ENCODE measurements at regions not wholly inside any gene's neighbourhood (a gene's known extent, or its start where the extent isn't known, plus 50 kb on each side); places are given as distances from the start of the nearest gene placed in this dataset.
"Not testable (repeated sequence)": the region's sequence is repeated elsewhere in the genome, so short reads cannot be mapped to it uniquely, and the experiment has no call there.

DNA sequence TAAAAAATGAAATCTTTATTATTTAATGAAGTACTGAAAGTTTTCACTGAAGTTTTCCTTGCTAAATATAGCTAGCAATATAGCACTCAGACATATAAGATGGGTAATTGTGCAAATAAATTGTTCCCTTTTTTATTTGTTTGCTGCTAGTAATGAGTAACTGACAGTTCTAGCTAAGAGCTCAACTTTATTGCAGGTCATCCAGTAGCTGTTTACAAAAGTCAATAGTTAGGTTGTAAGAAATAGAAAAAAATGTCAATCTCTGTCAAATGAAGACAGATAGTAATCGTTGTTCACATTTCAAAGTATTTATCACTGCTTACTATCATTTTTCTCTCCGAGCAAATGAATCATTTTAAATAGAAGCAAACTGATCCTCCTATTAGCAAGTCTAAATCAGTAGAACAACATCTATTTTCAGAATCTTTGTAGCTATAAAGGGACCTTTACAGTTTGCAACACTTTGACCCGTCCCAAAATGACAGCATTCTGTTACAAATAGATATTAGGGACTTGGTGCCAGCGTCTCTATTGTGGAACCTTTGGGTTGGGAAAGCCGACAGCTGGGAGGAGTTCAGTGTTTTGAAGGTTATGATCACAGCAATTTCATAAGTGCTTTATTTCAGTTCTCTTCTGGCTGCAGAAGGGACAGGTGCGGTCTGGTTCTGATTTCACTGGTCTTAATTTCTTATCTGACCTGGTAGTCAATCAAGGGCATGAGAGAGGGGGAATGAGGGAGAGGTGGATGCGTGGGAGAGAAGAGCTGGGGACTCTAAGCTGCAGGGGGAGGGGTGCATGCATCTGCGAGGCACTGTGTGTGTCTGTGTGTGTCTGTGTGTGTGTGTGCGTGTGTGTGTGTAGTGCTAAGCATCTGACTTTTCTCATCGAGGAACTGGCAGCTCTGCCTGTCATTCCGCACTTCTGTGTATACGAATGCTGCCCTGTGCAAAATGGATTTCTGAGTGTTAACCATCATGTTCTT, 227.9 kb upstream of the PITX2 start:
- ATAC-seq = no peak

DNA sequence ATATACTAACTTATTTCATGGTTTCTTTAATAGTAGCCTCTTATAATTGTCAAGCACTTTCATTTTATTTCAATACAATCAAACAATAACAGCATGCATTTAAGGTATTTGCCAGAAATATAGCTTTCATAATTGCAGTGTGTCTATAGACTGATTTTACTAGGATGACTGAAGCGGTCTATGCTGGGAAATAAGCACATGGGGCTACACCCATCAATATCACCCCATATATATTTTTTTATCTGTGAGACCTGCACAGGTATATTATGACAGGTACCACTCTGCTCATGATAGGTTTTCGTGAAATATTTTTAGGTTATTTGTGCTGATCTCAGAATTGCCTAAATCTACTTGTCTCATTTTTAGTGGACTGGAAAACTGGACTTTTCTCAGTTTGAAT, 229.1 kb upstream of the PITX2 start:
- ATAC-seq = no peak

DNA sequence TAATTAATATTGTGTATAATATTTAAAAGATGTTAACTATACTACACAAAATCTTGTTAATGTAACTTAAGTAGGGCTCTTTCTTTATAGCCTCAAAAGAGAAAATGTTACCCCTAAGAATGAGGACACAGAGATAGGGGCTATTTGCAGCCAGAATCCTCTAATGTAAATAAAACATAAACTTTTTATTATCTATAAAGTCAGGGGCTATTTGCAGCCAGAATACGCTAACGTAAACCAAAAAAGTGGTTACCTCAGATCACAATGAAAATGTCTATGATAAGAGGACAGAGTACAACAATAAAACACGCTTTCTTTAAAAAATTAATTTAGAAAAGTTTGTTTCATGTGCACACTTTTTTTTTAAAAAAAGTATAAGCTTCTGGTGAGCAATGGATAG, 229.9 kb upstream of the PITX2 start:
- ATAC-seq = no peak

DNA sequence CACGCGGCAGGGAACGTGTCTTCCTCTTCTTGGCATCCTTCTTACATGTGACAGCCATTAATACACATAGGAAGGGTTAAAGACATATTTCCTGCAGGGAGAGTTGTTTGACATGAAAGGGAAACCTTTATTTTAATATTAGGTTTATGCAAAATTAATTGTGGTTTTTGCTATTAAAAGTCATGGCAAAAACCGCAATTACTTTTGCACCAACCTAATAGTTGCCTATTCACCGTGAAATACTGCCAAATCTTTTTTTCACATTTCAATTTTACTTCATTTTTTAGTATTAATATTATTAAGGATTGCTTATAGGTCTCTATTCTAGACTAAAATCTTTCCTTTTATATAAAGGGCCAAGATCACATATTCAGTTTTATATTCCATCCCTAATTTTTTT, 230.4 kb upstream of the PITX2 start:
- no peak for ATAC-seq

DNA sequence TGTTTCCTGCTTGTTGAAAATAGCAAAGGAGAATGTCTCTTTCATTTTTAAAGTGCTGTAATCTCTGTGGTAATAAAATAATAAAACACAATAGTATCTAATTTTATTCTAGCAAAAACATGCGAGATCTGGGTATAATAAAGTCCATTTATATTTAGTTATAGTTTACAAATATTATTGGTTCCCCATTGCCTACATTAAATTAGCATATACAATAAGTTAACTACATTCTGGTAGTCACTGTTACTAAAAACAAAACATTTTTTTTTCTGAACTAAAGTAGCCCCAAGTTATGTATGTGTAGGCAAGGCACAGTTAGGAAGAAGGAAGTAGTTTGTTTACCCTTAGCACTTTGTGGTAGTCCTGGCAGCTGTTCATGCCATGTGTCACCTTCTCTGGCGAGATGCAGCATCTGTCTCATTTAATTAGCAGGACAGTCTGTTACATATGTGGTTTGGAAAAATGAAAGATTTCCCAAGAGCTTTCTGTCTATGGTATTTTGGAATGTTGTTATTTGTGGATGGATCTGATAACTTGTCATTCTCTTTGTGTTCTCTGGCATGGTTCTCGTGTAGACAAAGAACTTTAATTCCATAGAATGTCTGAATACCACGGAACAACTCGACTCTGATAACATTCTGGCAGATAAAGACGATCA, 231.3 kb upstream of the PITX2 start:
- peak; percentile 63 for ATAC-seq

DNA sequence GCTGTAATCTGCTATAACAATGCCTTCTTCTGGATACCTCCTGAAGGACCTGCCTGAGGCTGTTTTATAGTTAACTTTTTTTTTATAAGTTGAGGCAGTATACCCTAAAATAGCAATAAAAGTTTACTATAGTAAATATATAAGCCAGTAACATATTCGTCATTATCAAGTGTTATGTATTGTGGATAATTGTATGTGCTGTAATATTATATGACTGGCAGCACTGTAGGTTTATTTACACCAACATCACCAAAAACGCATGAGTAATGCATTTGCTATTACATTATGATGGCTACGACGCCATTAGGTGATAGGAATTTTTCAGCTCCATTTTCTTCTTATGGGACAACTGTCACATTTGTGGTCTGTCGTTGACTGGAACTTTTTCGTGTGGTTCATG, 237.2 kb upstream of the PITX2 start:
- no peak for ATAC-seq

DNA sequence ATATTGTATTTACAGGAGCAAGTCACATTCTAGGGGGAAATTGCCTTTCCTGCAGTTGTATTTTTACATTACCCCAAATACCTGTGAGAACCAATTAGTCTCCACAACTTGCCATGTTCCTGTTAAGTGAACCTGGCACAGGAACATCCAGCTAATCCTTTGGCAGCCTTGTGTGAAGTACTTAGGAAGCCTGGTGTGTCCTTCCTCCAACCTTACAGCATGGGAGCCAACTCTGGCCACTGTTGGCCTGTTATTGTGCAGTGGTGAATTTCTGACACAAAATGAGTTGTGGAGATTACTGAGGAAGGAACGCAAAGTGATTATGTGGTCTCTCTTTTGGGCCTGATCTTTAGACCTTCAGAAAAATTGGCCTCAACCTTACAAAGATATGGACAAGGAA, 238.0 kb upstream of the PITX2 start:
- ATAC-seq = no peak

DNA sequence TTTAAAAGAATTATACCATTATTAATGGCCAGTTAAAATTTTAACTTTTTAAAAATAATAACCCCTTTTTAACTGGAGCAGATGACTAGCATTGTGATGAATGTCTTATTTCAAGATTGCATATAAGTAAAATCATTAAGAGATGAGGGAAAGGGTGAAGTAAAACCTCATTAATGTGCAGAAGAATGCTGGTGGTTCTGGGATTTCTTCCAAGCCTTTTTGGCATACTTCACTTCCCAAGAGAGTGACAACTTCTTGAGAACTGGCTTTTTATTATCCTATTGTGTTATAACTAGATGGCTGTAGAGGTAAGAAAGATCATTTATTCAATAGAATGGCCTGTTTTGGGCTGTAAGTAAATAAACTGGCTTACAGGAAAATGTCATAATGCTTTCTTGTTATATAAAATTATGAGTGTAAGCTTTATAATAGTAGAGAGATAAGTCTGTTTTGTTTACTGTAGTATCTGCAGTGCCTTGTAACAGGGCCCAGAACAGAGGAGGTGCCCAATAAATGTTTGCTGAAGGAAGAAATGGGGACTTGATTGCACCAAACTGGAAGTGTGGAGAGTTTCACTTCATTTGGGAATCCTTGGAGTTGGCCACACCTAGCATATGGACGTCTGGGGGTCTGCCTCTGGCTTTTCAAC, 242.9 kb upstream of the PITX2 start:
- no peak for ATAC-seq

DNA sequence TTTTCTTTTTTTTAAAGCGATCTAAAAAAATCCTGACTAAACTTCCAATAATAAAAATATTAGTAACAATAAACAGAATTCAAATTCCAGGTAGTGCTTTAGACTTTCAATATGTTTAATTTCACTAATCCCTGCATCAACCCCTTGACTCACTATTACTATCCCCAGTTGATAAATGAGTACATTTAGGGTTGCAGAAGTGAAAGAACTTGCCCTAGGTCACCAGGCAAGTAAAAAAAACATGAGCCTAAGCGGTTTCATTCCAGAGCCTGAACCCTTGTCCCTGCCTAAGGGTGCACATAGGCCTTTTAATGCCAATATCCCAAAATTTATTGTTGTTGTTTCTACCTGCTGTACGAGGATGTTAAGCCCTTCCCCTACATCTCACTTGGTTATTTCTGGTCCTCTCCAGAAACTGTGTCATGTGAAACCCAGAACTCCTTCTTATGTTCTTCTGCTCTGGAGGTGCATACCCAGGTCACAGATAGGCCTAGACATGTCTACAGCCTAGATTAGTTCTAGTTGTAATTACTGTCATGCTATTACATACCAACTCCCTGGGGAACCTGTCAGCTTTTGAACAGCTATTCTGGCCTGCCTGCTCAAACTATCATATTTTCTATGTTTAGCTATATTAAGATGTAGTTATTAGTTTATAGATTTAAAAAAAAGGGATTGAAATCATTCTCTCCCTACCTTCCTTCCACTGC, 244.5 kb upstream of the PITX2 start:
- ATAC-seq = peak; percentile 86

DNA sequence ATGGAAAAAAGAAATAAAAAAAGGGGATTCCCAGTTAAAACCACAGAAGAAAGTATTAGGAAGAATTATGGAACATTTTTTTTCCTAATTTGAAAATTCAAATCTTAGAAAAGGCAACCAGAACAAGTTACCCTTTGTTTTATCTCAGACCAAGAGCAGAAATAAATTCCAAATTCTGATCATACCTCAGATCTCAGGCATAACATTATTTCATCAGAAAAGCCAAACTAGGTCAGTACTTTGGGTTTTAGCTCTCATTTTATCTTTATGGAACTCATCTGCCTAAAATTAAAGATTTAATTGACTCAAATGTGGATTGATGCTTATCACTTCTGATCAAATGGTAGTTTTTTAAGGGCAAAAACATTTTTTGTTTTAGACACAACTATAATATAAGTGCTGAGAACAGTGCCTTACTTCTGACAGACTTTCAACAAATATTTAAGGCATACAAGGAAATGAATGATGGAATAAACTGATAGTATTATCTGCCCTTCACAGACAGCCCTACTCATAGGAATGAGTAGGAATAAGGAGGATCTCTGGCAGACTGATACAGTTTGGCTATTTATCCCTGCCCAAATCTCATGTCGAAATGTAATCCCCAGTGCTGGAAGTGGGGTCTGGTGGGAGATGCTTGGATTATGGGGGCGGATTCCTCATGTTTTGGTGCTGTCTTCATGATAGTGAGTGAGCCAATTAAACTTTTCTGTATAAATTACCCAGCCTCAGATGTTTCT, 245.3 kb upstream of the PITX2 start:
- no peak for ATAC-seq

DNA sequence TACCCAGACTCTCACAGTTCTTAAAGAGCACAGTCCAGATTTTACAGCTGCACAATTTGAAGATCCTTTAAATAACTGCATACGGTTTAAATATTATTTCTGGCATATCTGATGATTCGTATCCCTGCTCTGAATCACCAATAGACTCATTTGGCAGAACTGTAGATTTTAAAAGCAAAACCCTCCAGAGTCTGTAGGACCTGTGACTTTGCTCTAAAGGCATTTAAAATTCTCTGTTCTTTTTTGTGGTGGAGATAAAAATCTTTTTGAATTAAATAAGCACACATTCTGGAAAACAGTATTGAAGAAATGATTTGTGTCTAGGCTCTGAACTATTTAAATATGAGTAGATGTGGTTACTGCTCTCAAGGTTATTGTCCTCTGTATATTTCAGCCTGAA, 246.2 kb upstream of the PITX2 start:
- ATAC-seq = no peak

DNA sequence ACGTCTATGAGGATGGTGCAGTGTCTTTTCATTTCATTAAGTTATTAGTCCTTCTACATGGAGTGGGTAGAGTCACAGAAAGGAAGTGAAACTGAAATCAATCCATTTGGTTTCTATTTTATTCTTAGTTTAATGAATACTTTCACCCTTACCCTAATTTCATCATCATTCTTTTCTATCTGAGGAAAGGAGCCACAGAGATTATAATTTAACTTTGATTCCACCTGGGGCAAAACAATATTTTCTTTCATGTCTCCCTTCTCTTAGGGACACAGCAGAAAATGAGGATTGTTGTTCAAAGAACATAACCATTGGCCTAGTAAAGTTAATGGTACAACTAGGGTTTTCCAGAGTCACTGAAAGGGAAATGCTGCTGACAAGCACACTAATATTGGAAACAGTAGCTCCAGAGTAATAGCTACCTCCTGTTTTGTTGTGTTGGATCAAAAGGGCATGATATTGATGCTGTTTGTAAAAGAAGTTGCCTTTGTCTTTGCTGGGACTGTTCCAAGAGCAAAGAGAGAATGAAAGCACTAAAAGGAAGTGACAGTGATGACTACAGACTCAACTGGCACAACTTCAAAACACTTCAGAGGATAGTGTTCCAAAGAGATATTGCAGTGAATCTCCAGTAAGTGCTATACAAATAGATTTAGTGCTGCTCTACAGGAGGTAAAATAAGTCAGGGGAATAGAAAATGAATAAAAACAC, 247.1 kb upstream of the PITX2 start:
- ATAC-seq = no peak

DNA sequence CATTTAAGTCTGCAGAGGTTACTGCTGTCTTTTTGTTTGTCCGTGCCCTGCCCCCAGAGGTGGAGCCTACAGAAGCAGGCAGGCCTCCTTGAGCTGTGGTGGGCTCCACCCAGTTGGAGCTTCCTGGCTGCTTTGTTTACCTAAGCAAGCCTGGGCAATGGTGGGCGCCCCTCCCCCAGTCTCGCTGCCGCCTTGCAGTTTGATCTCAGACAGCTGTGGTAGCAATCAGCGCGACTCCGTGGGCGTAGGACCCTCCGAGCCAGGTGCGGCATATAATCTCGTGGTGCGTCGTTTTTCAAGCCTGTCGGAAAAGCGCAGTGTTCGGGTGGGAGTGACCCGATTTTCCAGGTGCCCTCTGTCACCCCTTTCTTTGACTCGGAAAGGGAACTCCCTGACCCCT, 253.3 kb upstream of the PITX2 start:
- ATAC-seq = not testable (repeated sequence)

DNA sequence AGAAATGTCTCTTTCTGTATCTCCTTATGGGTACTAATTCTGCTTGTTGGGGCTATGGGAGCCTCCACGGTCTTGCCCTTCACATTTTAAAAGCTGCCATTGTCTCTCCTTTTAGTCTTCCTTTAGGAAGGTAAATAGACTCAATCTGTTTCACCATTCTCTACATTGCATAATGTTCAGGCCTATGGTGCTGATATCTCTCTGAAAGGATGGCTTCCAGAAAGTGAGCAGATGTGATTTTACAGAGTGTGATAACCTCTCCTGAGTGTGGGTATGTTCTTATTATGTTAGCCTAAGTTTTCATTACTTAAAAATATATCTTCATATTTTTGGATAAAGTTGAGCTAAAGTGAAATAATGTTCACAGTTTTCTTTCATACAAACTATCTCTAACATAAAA, 254.0 kb upstream of the PITX2 start:
- no peak for ATAC-seq

DNA sequence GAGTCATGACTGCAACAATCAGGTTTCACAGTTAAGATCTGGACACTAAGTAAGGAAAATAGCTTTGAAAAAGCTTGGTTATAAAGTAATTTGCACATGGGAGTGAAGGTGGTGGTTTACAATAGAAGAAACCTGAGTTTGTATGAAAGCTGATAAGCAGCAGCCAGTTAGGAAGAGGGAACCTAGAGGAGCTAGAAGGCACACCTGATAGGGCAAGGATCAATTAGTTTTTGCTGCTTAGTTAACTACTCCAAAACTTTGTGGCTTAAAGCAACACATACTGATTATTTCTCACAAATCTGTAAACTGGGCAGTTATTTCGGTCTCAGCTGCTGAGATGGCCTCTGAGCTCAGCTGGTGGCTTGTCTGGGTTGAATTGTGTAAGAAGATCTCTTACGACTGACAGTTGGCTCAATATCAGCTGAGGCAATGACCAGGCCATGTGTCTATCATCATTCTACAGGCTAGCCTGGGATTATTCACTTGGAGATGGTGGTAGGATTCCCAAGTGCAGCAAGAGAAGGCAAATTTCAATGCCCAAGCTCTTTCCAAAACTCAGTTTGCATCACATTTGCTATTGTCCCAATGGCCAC, 255.0 kb upstream of the PITX2 start:
- no peak for ATAC-seq

DNA sequence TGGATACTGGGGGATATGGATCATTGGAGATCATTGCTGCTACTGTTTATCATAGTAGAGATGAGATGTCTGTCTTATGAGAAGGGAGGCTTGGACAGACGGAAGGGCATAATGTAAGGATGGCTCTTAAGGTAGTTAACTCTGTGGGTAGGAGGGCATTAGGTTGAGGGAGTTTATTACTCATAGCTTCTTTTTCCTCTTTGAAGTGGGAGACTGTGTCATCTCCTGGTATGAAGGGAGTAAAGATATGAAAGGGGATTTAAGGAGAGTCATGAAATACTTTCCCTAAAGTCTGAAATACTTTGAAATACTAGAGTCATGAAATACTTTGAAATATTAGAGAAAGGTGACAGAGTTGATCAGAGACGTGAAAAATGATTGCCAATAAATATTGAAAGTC, 255.5 kb upstream of the PITX2 start:
- no peak for ATAC-seq

DNA sequence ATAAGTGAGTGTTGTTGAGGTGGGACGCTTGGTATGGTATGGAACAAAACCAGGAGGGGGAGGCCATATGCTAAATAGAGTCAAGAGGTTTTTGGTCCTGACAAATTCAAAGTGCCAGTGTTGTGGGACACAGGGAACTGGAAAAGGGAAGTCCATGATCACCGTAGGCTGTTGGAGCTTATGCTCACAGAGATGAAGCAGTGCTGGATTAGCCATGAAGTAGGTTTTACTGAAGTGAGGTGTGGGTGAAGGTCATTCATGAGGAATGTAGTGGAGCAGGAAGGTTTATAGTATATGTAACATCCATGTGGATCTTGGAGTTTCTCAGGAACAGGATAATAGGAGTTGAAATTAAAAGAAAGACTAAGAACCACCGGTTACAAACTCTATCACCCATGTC, 256.1 kb upstream of the PITX2 start:
- no peak for ATAC-seq

DNA sequence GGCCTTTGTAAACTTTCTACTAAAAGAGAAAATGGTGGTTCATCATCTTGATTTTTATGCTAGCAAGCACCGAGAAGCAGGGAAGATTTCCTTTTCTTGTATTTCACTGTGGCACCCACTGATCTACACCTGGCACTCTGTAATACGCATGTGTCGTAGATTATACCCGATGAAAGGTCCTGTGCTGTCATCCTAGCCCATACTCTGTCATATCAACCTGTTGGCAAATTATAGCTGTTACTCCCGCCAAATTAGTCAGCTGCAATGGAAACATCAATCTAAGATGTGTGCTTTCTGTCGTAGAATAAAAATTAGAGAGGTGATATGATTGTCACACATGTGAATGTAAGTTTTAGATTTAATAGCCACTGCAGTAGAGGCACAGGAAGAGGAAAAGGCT, 263.4 kb upstream of the PITX2 start:
- ATAC-seq = no peak

DNA sequence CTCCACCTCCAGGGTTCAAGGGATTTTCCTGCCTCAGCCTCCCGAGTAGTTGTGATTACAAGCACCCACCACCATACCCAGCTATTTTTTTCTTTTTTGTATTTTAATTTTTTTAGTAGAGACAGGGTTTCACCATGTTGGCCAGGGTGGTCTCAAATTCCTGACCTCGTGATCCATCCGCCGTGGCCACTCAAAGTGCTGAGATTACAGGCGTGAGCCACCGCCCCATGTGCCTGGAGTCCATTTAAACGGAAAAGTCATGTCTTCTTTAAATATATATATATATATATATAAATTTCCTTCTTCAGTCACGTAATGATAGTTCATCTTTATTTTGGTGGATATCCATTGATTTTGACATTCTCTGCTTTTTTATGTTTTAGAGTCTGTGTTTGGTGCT, 264.0 kb upstream of the PITX2 start:
- ATAC-seq = no peak

DNA sequence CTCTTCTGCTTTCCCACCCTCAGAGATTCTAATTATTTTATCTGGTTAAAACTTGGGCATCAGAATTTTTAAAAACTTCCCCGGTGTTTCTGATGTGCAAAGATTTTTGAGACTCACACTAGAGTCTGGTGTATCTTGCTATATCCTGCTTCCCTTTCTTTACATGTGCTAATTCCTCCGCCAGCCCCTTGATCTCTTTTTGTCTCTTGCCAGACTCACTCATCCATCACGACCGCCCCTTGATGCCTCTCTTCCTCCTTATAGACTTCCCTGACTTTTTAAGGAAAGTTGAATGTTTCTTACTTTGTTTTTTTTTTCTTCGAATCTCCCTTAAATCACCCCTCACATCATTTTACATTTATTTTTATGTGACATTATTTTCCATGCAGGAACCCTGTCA, 274.9 kb upstream of the PITX2 start:
- no peak for ATAC-seq

DNA sequence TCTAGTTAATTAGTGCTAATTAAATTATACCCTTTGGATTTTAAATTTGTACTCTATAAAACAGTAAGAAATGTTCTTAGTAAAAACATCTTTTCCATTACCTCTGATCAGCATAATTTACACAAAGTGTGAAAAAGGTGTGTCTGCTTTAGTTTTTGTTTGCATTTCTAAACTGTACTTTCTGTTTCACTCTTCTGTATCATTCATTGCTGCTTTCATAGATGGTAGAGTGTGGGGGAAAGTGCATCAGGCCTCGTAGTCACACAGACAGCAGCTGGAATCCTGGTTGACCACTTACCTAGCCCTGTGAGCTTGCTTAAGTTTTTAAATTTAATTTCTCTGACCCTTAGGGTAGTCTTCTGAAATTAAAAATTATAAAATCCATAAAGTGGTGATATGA, 275.4 kb upstream of the PITX2 start:
- no peak for ATAC-seq

All from esophagus mucosa (tissue), 1 donor.